GM20000 (cell line): ENCODE measurements at regions not wholly inside any gene's neighbourhood (a gene's known extent, or its start where the extent isn't known, plus 50 kb on each side); places are given as distances from the start of the nearest gene placed in this dataset.
"Not testable (repeated sequence)": the region's sequence is repeated elsewhere in the genome, so short reads cannot be mapped to it uniquely, and the experiment has no call there.

Experiments
- DNase-seq: peaks from one replicate; pipeline ENCODE4 v3.0.0; 2012; ENCODE audit warnings: low spot score
- CTCF ChIP-seq: IDR thresholded peaks from 2 replicates; pipeline ENCODE4 v1.5.1; 2012; ENCODE audit warnings: mild to moderate bottlenecking, control low read depth; ENCODE audit errors: extremely low read depth, missing control alignments

- no peak for TF ChIP-seq CTCF
- no peak for DNase-seq
These were observed 295.8 kb downstream of the MAGEB5 start for GRCh38 chrX:26511589-26512363.

GRCh38 chrX:26470941-26471340, 255.0 kb downstream of the MAGEB5 start:
- no peak for DNase-seq

GRCh38 chrX:26466387-26466786, 250.4 kb downstream of the MAGEB5 start:
- no peak for TF ChIP-seq CTCF
- no peak for DNase-seq

More at GRCh38 chrX:26470941-26471340, 255.0 kb downstream of the MAGEB5 start:
- no peak for TF ChIP-seq CTCF

- DNase-seq: no peak
- TF ChIP-seq CTCF: no peak
These were observed 229.3 kb downstream of the MAGEB5 start for GRCh38 chrX:26445288-26445687.

GRCh38 chrX:26444417-26444816, 228.4 kb downstream of the MAGEB5 start:
- DNase-seq: not testable (repeated sequence)

GRCh38 chrX:26442340-26442739, 226.4 kb downstream of the MAGEB5 start:
- DNase-seq: no peak
- no peak for TF ChIP-seq CTCF

GRCh38 chrX:26414534-26414933, 198.6 kb downstream of the MAGEB5 start:
- TF ChIP-seq CTCF: no peak
- DNase-seq: no peak

- DNase-seq: no peak
- TF ChIP-seq CTCF: no peak
These were observed 195.1 kb downstream of the MAGEB5 start for GRCh38 chrX:26411045-26411444.
